Stomach (tissue), 4 donors: ENCODE measurements at regions not wholly inside any gene's neighbourhood (a gene's known extent, or its start where the extent isn't known, plus 50 kb on each side); places are given as distances from the start of the nearest gene placed in this dataset.

Experiments
- EP300 ChIP-seq: sonication (generic); formaldehyde crosslinking; IDR thresholded peaks from one replicate; pipeline ENCODE4 v1.6.1; 2017; ENCODE audit warnings: antibody characterized with exemption
- POLR2A ChIP-seq, 4 donors: fragments of 450-650 bp; IDR thresholded peaks; one replicate each; pipeline ENCODE4 v1.6.1; 2016; ENCODE audit warnings: antibody characterized with exemption in 4 of 4, control low read depth in 2 of 4, mild to moderate bottlenecking in 1 of 4, moderate library complexity in 1 of 4
- POLR2AphosphoS5 ChIP-seq, 3 donors: sonication (generic); formaldehyde crosslinking; IDR thresholded peaks; one replicate each; pipeline ENCODE4 v1.6.1; 2016; ENCODE audit warnings: antibody characterized with exemption in 3 of 3
- TF ChIP-seq, protein P1 (sequence below), 7 experiments: fragments of 450-650 bp in 4 of 7; fragments of 200-600 bp in 3 of 7; sonication (generic) in 3 of 7; IDR thresholded peaks; one replicate each; pipeline ENCODE4 v1.5.1; 2016 to 2019; ENCODE audit warnings: antibody characterized with exemption in 7 of 7, control low read depth in 2 of 7, mild to moderate bottlenecking in 1 of 7

DNA sequence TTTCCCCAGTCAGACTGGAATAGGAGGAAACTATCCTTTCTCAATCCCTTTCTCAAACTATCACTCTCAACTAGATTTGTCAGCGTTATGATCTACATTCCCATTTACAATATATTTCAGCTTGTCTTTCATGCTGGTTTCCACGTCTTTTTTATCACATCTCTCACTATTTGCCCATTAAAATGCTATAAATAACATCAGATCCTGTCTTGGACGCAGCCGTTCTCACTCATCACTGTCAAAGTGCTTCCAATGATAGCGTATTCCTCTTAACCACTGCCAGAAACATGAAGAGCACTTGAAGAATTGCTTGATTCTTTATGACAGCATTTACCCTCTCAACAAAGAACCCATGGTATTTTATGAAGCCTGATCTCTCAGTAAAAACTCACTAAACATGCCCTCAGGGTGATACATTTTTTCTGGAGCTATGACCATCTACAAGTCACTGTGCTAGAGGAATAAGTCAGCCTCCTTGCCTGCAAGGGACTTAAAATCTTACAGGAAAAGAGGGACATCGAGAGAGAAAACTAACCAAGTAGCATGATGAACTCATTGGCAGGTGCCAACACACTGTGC, 205.6 kb upstream of the PFKP start:
- TF ChIP-seq, protein P1, sequence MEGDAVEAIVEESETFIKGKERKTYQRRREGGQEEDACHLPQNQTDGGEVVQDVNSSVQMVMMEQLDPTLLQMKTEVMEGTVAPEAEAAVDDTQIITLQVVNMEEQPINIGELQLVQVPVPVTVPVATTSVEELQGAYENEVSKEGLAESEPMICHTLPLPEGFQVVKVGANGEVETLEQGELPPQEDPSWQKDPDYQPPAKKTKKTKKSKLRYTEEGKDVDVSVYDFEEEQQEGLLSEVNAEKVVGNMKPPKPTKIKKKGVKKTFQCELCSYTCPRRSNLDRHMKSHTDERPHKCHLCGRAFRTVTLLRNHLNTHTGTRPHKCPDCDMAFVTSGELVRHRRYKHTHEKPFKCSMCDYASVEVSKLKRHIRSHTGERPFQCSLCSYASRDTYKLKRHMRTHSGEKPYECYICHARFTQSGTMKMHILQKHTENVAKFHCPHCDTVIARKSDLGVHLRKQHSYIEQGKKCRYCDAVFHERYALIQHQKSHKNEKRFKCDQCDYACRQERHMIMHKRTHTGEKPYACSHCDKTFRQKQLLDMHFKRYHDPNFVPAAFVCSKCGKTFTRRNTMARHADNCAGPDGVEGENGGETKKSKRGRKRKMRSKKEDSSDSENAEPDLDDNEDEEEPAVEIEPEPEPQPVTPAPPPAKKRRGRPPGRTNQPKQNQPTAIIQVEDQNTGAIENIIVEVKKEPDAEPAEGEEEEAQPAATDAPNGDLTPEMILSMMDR (IDR thresholded peaks at IDR 0.05): no peak
- no peak for TF ChIP-seq POLR2A (IDR thresholded peaks at IDR 0.05)
- no peak for TF ChIP-seq EP300
- no peak for TF ChIP-seq POLR2AphosphoS5 (IDR thresholded peaks at IDR 0.05)
